GM12873 (cell line): ENCODE measurements at regions not wholly inside any gene's neighbourhood (a gene's known extent, or its start where the extent isn't known, plus 50 kb on each side); places are given as distances from the start of the nearest gene placed in this dataset.

Experiments used
- CTCF ChIP-seq: IDR thresholded peaks from 2 replicates; pipeline ENCODE4 v1.5.1; 2012; ENCODE audit warnings: low read depth, mild to moderate bottlenecking, moderate library complexity, low read length, control low read depth; ENCODE audit not compliant: insufficient read depth; ENCODE audit errors: missing control alignments

GRCh38 chr21:25507522-25507921 lies 99.8 kb downstream of the MRPL39 start:
- TF ChIP-seq CTCF, result peak; percentile 66

GRCh38 chr21:25506887-25507286 lies 100.4 kb downstream of the MRPL39 start:
- TF ChIP-seq CTCF, result no peak

GRCh38 chr21:25506261-25506660 lies 101.0 kb downstream of the MRPL39 start:
- no peak for TF ChIP-seq CTCF

- no peak for TF ChIP-seq CTCF
Observed at GRCh38 chr21:25503981-25504380, 103.3 kb downstream of the MRPL39 start.

GRCh38 chr21:25501996-25502665 lies 105.2 kb downstream of the MRPL39 start:
- TF ChIP-seq CTCF, result no peak

- TF ChIP-seq CTCF, result no peak
Observed at GRCh38 chr21:25501462-25501861, 105.8 kb downstream of the MRPL39 start.

GRCh38 chr21:25500598-25500997 lies 106.7 kb downstream of the MRPL39 start:
- TF ChIP-seq CTCF, result no peak
